ACC112 (cell line): ENCODE measurements at regions not wholly inside any gene's neighbourhood (a gene's known extent, or its start where the extent isn't known, plus 50 kb on each side); places are given as distances from the start of the nearest gene placed in this dataset.

Source experiments
- H2AFZ ChIP-seq: fragments of 200-600 bp; sonication (generic); one replicate; pipeline ENCODE4 v1.6.0; 2017; ENCODE audit warnings: antibody characterized with exemption, low read length; ENCODE audit not compliant: unreplicated experiment
- H3K27ac ChIP-seq: fragments of 200-600 bp; sonication (generic); 2 replicates; pipeline ENCODE4 v1.5.1; 2014; ENCODE audit warnings: low read depth, mild to moderate bottlenecking, antibody characterized with exemption, low read length, moderate library complexity
- H3K27me3 ChIP-seq: fragments of 200-600 bp; sonication (generic); 2 replicates; pipeline ENCODE4 v1.6.1; 2014; ENCODE audit warnings: mild to moderate bottlenecking, antibody characterized with exemption, low read length, moderate library complexity, mixed read lengths; ENCODE audit not compliant: insufficient read depth
- H3K36me3 ChIP-seq: fragments of 200-600 bp; sonication (generic); 2 replicates; pipeline ENCODE4 v1.6.1; 2016; ENCODE audit warnings: mild to moderate bottlenecking, antibody characterized with exemption, low read length, moderate library complexity, mixed read lengths; ENCODE audit not compliant: insufficient read depth
- H3K4me1 ChIP-seq: fragments of 200-600 bp; sonication (generic); one replicate; pipeline ENCODE4 v1.6.1; 2016; ENCODE audit warnings: low read length, mixed read lengths; ENCODE audit not compliant: insufficient read depth, unreplicated experiment, control insufficient read depth
- H3K4me3 ChIP-seq: fragments of 200-600 bp; sonication (generic); 2 replicates; pipeline ENCODE4 v1.5.1; 2014; ENCODE audit warnings: mild to moderate bottlenecking, low read depth, low read length
- H3K79me2 ChIP-seq: fragments of 200-600 bp; sonication (generic); one replicate; pipeline ENCODE4 v1.6.0; 2016; ENCODE audit warnings: low read length; ENCODE audit not compliant: control insufficient read depth, unreplicated experiment, insufficient read depth

DNA sequence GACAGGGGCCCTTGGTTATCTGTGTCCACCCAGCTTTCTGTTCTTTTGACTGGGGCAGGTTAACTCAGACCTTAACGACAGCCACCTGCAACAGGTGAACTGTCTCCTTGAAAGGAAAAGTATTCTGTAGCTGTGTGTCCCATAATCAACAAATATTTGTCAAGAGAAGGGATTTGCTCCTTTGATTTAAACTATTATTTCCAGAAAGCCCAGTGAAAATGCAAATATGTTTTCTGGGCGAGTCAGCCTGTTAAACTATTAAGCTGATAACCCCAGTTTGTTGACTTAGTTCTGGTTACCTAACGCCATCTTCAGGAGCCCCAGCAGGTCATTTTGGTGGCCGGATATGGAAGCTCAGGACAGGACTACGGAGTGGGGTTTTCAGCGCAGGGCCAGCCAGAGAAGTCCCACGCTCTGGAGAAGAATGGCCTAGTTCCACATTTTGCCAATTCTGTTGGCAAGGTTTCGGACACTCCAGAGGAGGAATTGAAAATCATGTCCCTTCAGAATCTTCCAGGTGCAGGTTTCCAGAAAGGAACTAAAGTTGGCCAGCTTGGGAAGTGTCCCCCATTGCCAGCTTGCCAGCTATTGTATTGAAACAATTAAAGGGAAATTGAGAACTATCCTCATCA, 54.5 kb downstream of the ADRA2A start:
- no peak overlapping the region for H2AFZ ChIP-seq
- no peaks in the 10 kb centered on the region for H3K79me2 ChIP-seq
- H3K4me3 ChIP-seq: no peak overlapping the region
- H3K36me3 ChIP-seq: no peaks in the 10 kb centered on the region
- H3K27ac ChIP-seq: no peak overlapping the region
- H3K4me1 ChIP-seq: no peaks in the 10 kb centered on the region
- H3K27me3 ChIP-seq: peaks cover 7% of the 10 kb centered on the region; the same call in 1 of the 2 replicates

DNA sequence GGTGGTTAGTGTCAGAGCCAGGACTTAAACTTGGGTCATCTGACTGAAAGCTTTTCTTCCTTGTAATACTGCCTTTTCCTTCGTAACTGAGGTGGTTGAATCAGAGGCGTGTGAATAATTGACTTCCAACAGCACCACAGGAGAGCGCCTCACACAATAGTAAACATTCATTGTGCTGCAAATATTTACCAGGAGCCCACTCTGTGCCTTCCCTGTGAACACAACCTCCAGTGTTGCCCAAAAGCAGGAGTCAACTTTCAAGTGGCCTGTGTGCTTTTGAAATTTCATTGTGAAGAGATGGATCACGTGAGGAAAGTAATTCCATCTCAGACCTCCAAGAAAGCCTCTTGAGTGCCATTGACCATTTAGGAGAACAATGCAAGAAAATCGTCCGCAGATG, 60.2 kb downstream of the ADRA2A start:
- H2AFZ ChIP-seq: no peak overlapping the region
- H3K4me1 ChIP-seq: no peaks in the 10 kb centered on the region
- no peak overlapping the region for H3K4me3 ChIP-seq
- no peaks in the 10 kb centered on the region for H3K79me2 ChIP-seq
- no peak overlapping the region for H3K27ac ChIP-seq
- peaks cover 16% of the 10 kb centered on the region; the same call in 1 of the 2 replicates for H3K27me3 ChIP-seq
- no peaks in the 10 kb centered on the region for H3K36me3 ChIP-seq

DNA sequence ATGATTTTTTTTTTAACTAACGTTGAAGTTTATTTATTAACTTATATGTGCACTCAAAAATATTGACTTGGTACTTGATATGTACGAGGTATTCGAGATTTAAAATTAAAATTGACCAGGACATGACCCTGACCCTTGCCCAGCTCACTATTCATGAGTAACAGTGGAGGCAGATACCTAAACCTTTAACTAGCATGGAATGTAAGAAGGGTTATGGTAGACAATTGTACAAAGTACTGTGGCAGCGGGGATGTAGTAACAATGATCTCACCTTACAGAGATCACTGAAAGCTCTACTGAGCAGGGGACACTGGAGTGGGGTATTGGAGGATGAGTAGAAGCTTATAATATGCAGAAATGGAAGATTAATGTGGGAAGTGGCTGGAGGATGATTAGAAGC, 60.8 kb downstream of the ADRA2A start:
- Histone ChIP-seq H3K79me2 (no peaks in the 10 kb centered on the region), H3K27me3 (peaks cover 16% of the 10 kb centered on the region; the same call in 1 of the 2 replicates), H3K4me3 (no peak overlapping the region), H2AFZ (no peak overlapping the region), H3K27ac (no peak overlapping the region), H3K4me1 (no peaks in the 10 kb centered on the region), H3K36me3 (no peaks in the 10 kb centered on the region)

DNA sequence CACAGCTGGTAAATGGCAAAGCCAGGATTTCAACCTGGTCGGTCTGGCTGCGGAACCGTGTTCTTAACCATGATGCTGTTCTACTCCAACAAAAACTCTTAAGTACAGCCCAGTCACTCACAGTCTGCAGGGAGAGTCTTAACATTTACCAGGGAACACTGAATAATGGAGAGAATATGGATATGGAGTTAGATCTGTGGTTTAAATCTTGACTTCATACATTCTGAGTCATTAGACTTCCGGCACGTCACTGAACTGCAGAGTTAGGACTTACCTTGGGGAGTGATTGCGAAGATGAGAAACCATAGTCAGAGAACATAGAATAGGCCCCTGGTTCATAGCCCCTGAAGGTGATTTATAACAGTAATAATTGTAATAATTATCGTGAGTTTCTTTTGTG, 61.7 kb downstream of the ADRA2A start:
- peaks cover 9% of the 10 kb centered on the region; the same call in 1 of the 2 replicates for H3K27me3 ChIP-seq
- no peak overlapping the region for H3K4me3 ChIP-seq
- no peaks in the 10 kb centered on the region for H3K4me1 ChIP-seq
- H3K27ac ChIP-seq: no peak overlapping the region
- H3K36me3 ChIP-seq: no peaks in the 10 kb centered on the region
- H3K79me2 ChIP-seq: no peaks in the 10 kb centered on the region
- no peak overlapping the region for H2AFZ ChIP-seq

DNA sequence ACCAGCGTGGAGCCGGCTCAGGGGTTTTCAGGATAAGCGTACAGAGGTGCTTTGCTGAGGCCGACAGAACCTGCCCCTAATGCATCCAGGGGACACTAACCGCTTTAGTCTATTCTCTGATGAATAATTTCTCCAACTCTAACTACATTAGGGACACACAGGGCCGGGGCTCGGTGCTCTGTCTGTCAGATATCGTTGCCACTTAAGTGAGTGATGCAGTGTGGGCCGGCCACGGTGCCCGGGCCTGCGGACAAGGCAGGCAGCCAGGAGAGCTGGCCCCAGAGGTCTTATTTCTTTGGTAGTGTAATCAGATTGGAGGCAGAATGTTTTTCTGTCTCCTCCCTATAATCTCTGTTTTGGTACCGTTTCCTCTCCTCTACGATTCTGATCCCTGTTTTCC, 62.7 kb downstream of the ADRA2A start:
- no peak overlapping the region for H3K4me3 ChIP-seq
- no peak overlapping the region for H2AFZ ChIP-seq
- no peaks in the 10 kb centered on the region for H3K79me2 ChIP-seq
- H3K4me1 ChIP-seq: no peaks in the 10 kb centered on the region
- peaks cover 11% of the 10 kb centered on the region; the same call in 1 of the 2 replicates for H3K27me3 ChIP-seq
- no peak overlapping the region for H3K27ac ChIP-seq
- H3K36me3 ChIP-seq: no peaks in the 10 kb centered on the region

DNA sequence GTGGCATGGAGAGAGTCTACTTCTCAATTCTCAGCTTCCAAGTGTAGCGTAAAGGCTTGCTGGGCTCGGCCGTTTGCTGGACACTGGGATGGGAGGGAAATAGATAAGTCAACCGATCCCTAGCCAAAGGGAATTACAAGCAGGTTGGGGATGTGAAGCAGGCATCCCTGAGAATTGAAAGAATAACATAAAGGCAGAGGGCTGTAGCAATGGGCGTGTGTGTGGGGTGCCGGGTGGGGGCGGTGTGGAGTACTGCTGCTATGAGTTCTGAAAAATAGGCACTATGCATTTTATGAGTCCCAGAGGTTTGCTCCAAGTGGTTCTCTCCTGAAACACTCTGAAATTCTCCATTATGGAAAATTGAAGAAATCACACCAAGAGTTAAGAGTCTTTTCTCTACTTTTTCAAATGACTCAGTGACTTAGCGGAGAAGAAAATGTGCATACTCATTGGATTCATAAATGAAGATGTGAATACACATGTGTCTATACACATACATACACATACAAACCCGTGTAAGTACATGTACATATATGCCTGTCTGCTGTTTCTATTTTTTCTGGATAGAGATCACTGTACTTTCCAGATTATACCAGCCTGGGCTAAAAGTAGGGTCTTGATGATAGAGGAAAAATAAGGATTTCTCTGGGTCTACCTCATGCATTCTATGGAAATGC, 65.4 kb downstream of the ADRA2A start:
- Histone ChIP-seq H3K79me2 (no peaks in the 10 kb centered on the region), H3K4me1 (no peaks in the 10 kb centered on the region), H3K27ac (no peak overlapping the region), H3K4me3 (no peak overlapping the region), H2AFZ (no peak overlapping the region), H3K36me3 (no peaks in the 10 kb centered on the region), H3K27me3 (peaks cover 11% of the 10 kb centered on the region; the same call in 1 of the 2 replicates)

DNA sequence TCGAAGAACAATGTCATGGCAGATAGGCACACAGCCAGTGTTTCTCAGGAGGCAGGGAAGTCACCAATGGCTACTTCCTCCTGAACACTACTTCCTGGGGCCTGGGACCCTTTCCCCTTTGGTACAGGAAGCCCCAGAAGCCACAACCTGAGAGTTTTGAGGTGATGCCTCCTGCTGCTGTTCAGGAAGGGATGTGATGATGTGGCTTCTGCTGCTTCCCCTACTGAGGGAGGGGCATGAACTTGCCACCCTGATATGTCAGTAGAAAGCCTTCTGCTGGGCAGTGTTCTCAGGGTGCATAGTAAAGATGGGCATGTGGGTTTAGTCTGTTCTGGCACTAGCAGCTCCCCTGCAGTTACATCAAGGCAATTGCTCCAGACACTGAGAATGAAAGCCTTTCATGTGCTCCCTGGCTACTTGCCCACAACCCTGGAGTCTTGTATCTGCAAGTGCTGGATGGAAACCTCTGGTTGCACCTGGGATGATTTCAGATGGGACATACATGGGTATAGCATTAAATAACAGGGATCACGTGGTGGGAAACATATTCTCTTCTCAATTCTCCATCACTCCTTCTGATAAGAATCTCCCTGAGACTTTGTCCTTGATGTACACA, 69.3 kb downstream of the ADRA2A start:
- Histone ChIP-seq H2AFZ (no peak overlapping the region), H3K79me2 (no peaks in the 10 kb centered on the region), H3K4me1 (no peaks in the 10 kb centered on the region), H3K27ac (no peak overlapping the region), H3K27me3 (peaks cover 7% of the 10 kb centered on the region; the same call in 1 of the 2 replicates), H3K36me3 (no peaks in the 10 kb centered on the region), H3K4me3 (no peak overlapping the region)

DNA sequence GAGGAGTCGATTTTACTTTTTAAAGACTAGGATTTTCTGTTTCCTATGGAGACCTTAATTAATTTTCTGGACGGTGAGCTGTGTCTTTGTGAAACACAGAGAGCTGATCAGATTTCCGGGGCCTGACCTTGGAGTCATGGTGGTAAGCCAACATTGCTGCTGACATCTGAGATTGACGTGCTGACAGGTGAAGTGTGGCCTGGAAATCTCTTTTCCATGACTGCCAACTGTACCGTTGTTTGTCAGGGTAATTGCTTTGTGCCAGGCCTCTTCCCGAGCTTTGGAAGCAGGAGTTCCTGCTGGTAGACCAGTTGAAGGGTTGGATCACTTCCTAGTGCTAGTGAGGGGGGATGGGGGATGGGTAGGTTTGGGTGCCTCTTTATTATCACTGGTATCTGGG, 71.2 kb downstream of the ADRA2A start:
- no peaks in the 10 kb centered on the region for H3K4me1 ChIP-seq
- no peak overlapping the region for H3K27ac ChIP-seq
- H2AFZ ChIP-seq: no peak overlapping the region
- H3K4me3 ChIP-seq: no peak overlapping the region
- peaks cover 2% of the 10 kb centered on the region; the same call in 1 of the 2 replicates for H3K27me3 ChIP-seq
- no peaks in the 10 kb centered on the region for H3K79me2 ChIP-seq
- H3K36me3 ChIP-seq: no peaks in the 10 kb centered on the region

DNA sequence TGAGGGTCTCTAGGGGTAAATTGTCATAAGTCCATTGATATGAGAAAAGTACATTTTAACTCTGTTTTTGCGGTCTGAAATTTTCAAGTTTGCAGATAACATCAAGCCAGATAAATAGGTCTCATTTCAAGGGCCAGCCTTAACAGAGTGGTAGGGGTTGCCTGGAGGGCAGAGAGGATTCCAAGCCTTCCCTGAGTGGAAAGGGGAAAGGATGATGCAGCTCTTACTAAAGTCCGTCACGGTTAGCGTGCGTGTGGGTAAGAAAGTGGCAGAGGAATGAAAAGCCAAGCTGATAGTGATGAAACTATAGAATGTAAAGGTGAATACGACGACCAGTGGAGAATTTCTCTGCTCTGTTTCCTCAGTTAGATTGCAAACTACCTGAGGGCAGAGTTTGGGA, 71.6 kb downstream of the ADRA2A start:
- H3K4me3 ChIP-seq: no peak overlapping the region
- H2AFZ ChIP-seq: no peak overlapping the region
- H3K79me2 ChIP-seq: no peaks in the 10 kb centered on the region
- H3K36me3 ChIP-seq: no peaks in the 10 kb centered on the region
- peaks cover 2% of the 10 kb centered on the region; the same call in 1 of the 2 replicates for H3K27me3 ChIP-seq
- no peaks in the 10 kb centered on the region for H3K4me1 ChIP-seq
- H3K27ac ChIP-seq: no peak overlapping the region

DNA sequence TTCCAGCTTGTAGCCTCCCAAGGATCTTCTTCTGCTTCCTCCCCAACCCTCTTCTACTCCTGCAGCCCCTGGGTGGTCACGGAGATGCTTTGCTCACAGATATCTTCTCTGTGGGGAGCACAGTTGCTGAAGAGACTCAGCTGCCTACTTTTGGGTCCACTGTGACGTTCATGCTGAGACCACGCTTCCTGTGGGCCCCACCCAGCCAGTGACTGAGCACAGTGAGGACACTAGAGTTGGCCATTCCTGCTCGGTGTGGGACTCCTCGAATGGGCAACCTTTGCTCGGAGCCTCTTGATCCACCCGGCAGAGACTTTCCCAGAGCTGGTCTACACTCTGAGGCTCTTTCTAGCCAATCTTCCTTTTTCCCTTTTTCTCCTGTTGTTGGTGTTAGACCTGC, 73.9 kb downstream of the ADRA2A start:
- no peaks in the 10 kb centered on the region for H3K79me2 ChIP-seq
- no peak overlapping the region for H2AFZ ChIP-seq
- H3K36me3 ChIP-seq: no peaks in the 10 kb centered on the region
- H3K4me3 ChIP-seq: no peak overlapping the region
- H3K4me1 ChIP-seq: no peaks in the 10 kb centered on the region
- no peak overlapping the region for H3K27ac ChIP-seq
- H3K27me3 ChIP-seq: no peaks in the 10 kb centered on the region; the same call in 1 of the 2 replicates
